Activated B cell treated with CpG ODN at 0.5 μM for 24 hours (primary cell): ENCODE measurements at regions not wholly inside any gene's neighbourhood (a gene's known extent, or its start where the extent isn't known, plus 50 kb on each side); places are given as distances from the start of the nearest gene placed in this dataset.

Source experiments
- ATAC-seq: fragments of 200-7000 bp; cut with Tn5 transposase; one replicate; pipeline ENCODE4 v1.10.0; 2021; ENCODE audit warnings: low read depth, mild to moderate bottlenecking, moderate library complexity
- CTCF ChIA-PET: fragments of 350-600 bp; sonication (Branson Sonifier 250); formaldehyde crosslinking; loops from one replicate; lab custom pipeline; 2021; ENCODE audit warnings: antibody characterized with exemption; lab: Charles Lee
- POLR2A ChIA-PET: fragments of 350-600 bp; sonication (Branson Sonifier 250); formaldehyde crosslinking; loops from one replicate; lab custom pipeline; 2021; ENCODE audit warnings: antibody characterized with exemption; lab: Charles Lee
- DNase-seq: peaks from one replicate; pipeline ENCODE4 v3.0.0; 2022
- H3K27ac Mint-ChIP-seq: one replicate; pipeline ENCODE4 v1.8.0; 2020; ENCODE audit warnings: mixed read lengths
- H3K27me3 Mint-ChIP-seq: one replicate; pipeline ENCODE4 v1.8.0; 2021; ENCODE audit warnings: mixed read lengths
- H3K36me3 Mint-ChIP-seq: one replicate; pipeline ENCODE4 v1.8.0; 2021; ENCODE audit warnings: low read depth, mixed read lengths
- H3K4me1 Mint-ChIP-seq: one replicate; pipeline ENCODE4 v1.8.0; 2021; ENCODE audit warnings: mixed read lengths
- H3K4me3 Mint-ChIP-seq: one replicate; pipeline ENCODE4 v1.8.0; 2020; ENCODE audit warnings: mild to moderate bottlenecking, mixed read lengths
- H3K9me3 Mint-ChIP-seq: one replicate; pipeline ENCODE4 v1.8.0; 2020; ENCODE audit warnings: mixed read lengths
- intact Hi-C: fragments of 100-400 bp; cut with micrococcal nuclease; formaldehyde crosslinking; loops from one replicate; pipeline ENCODE4 v1.15.1; 2024
- TF ChIP-seq, protein P1 (sequence below): fragments of 200-600 bp; IDR thresholded peaks from one replicate; pipeline ENCODE4 v1.8.0; 2022; ENCODE audit warnings: antibody characterized with exemption, mild to moderate bottlenecking

DNA sequence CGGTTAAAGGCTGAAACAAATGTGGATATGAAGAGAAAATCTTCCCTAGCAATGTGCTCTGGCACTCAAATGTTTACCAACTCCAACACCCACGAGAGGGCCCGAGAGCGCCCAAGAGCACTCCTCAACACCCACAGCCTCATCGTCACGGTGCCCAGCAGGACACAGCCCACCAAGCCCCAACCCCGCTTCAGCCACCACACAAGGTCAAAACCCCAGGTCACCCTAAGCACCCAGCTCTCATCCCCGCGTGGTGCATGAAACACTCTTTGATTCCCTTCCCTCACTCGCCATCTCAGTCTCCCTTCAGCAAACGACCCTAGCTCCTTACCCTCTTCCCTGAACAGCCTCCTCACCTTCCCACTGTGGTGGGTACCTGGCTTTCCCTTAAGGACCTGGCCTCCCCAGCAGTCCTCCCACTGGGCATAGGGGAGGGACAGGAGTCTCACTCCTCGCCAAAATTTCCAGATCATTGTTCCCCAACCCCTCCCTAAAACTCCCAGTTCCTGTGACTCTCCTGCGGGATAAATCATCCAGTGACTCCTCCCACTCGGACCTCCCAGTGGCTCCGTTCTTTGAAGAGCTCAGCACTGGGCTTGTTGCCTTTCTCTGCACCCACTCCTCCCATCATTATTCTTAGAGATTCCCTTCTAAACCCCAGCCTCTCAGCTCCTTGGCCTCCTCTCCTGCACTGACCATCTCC lies 170.4 kb upstream of the SYT6 start:
- H3K27me3 Mint-ChIP-seq: peaks cover 6% of the 10 kb centered on the region
- no peaks in the 10 kb centered on the region for H3K9me3 Mint-ChIP-seq
- intact Hi-C loops: no loop called here
- H3K4me3 Mint-ChIP-seq: no peak overlapping the region
- ChIA-PET POLR2A (no interaction called here), CTCF (no interaction called here)
- ATAC-seq (no peak), DNase-seq (no peak)
- H3K4me1 Mint-ChIP-seq: no peaks in the 10 kb centered on the region
- H3K27ac Mint-ChIP-seq: no peak overlapping the region
- no peaks in the 10 kb centered on the region for H3K36me3 Mint-ChIP-seq
- TF ChIP-seq, protein P1, sequence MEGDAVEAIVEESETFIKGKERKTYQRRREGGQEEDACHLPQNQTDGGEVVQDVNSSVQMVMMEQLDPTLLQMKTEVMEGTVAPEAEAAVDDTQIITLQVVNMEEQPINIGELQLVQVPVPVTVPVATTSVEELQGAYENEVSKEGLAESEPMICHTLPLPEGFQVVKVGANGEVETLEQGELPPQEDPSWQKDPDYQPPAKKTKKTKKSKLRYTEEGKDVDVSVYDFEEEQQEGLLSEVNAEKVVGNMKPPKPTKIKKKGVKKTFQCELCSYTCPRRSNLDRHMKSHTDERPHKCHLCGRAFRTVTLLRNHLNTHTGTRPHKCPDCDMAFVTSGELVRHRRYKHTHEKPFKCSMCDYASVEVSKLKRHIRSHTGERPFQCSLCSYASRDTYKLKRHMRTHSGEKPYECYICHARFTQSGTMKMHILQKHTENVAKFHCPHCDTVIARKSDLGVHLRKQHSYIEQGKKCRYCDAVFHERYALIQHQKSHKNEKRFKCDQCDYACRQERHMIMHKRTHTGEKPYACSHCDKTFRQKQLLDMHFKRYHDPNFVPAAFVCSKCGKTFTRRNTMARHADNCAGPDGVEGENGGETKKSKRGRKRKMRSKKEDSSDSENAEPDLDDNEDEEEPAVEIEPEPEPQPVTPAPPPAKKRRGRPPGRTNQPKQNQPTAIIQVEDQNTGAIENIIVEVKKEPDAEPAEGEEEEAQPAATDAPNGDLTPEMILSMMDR: no peak

DNA sequence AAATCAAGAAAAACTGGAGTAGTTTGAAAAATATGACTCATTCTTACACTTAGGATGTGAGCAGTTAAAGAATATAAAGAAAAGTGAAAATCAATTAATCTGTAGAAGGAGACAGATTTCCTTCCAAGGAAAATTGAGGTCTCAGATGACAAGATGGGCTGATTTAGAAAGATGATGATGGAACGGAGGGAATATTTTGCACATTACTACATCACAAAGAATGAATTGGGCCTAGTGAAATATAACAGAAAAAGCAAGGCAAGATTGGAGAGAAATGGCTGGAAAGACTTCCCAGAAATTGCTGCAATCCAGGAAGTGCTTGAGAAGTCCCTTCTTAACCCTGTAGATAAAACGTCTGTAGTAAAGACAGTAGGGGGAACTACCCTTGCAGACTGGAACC lies 169.1 kb upstream of the SYT6 start:
- Mint-ChIP-seq H3K36me3 (no peaks in the 10 kb centered on the region), H3K4me3 (no peak overlapping the region), H3K27ac (no peak overlapping the region), H3K4me1 (no peaks in the 10 kb centered on the region), H3K27me3 (peaks cover 3% of the 10 kb centered on the region), H3K9me3 (no peaks in the 10 kb centered on the region)
- ATAC-seq (no peak), DNase-seq (no peak)
- ChIA-PET CTCF (no interaction called here), POLR2A (no interaction called here)
- intact Hi-C loops: no loop called here
- TF ChIP-seq, protein P1: no peak

DNA sequence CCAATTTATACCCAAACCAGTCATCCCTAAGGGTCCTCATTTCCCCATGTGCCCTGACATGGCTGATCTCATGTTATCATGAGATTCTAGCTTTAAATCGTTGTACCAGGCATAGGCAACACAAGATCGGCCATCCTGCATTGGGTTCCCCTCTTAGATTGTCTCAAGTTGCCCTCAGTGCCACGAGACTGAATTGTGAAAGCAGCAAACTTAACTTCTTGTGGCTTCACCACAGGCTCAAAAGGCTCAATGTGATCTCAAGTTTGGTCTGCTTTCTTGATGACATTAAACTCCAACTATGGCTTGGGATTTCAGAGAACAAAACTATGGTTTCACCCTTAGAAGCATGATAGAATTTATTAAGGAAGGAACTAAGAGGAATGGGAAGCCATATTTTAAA lies 168.5 kb upstream of the SYT6 start:
- POLR2A ChIA-PET: no interaction called here
- no peak overlapping the region for H3K27ac Mint-ChIP-seq
- ATAC-seq (no peak), DNase-seq (no peak)
- CTCF ChIA-PET: no interaction called here
- peaks cover 3% of the 10 kb centered on the region for H3K27me3 Mint-ChIP-seq
- H3K9me3 Mint-ChIP-seq: no peaks in the 10 kb centered on the region
- intact Hi-C loops: no loop called here
- no peaks in the 10 kb centered on the region for H3K36me3 Mint-ChIP-seq
- TF ChIP-seq, protein P1: no peak
- H3K4me1 Mint-ChIP-seq: no peaks in the 10 kb centered on the region
- no peak overlapping the region for H3K4me3 Mint-ChIP-seq

DNA sequence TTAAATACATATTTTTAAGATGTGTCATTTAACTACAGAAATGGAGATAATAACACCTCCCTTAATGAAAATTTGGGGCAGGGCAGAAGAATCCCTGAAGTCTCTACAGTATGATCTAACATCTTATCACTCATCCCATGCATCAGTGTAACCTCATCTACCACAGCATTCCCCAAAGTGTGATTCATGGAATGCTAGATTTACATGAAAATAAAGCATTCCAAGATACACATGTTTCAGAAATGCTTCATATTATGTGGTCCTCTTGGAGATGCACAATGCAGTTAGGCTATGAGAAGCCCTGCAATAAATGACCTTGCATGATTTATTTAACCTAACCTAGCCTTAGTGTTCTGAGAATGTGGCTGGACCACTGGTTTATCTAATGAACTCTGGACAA lies 166.9 kb upstream of the SYT6 start:
- POLR2A ChIA-PET: no interaction called here
- peaks cover 3% of the 10 kb centered on the region for H3K27me3 Mint-ChIP-seq
- H3K36me3 Mint-ChIP-seq: no peaks in the 10 kb centered on the region
- DNase-seq (no peak), ATAC-seq (no peak)
- TF ChIP-seq, protein P1: no peak
- CTCF ChIA-PET: no interaction called here
- no peaks in the 10 kb centered on the region for H3K9me3 Mint-ChIP-seq
- H3K4me3 Mint-ChIP-seq: no peak overlapping the region
- no peaks in the 10 kb centered on the region for H3K4me1 Mint-ChIP-seq
- H3K27ac Mint-ChIP-seq: no peak overlapping the region
- intact Hi-C loops: no loop called here

DNA sequence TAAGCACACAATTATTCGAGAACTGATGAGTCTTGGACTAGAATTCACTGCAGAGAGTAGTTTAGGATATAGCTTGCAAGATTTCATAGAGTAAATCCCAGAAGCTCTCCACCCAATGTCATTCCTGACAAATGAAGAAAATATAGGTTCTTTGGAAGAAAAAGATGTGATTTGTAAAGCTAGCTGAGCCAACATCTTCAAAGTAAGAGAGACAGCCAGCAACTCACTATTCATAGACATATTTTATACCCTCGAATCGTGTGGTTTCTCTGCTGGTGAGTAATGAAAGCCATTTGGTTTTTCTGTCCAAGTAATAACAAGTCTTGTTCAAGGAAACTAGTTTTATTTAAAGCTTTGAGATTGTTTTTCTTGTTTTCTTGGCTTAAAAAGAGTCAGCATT lies 165.7 kb upstream of the SYT6 start:
- no peaks in the 10 kb centered on the region for H3K9me3 Mint-ChIP-seq
- H3K4me1 Mint-ChIP-seq: no peaks in the 10 kb centered on the region
- TF ChIP-seq, protein P1: no peak
- ChIA-PET POLR2A (no interaction called here), CTCF (no interaction called here)
- no peak overlapping the region for H3K27ac Mint-ChIP-seq
- ATAC-seq (no peak), DNase-seq (no peak)
- intact Hi-C loops: no loop called here
- H3K27me3 Mint-ChIP-seq: peaks cover 3% of the 10 kb centered on the region
- H3K4me3 Mint-ChIP-seq: no peak overlapping the region
- H3K36me3 Mint-ChIP-seq: no peaks in the 10 kb centered on the region
